Adrenal gland (tissue), 9 donors: ENCODE measurements at regions not wholly inside any gene's neighbourhood (a gene's known extent, or its start where the extent isn't known, plus 50 kb on each side); places are given as distances from the start of the nearest gene placed in this dataset.
A peak's percentile ranks its signal among the peaks of the same experiment; 100 is the strongest.

Experiments
- DNase-seq, 7 donors: peaks; one replicate each; pipeline ENCODE4 v3.0.0-alpha.2; 2019 to 2020
- H3K27ac ChIP-seq, 5 donors: fragments of 200-600 bp; sonication (generic) in 4 of 5; 1 replicate in 3 of 5; 2 replicates in 2 of 5; pipeline versions ENCODE4 v1.5.1 to v1.8.0; 2016 to 2020; ENCODE audit warnings: mild to moderate bottlenecking in 1 of 5
- H3K27me3 ChIP-seq: fragments of 200-600 bp; 2 replicates; pipeline ENCODE4 v1.8.0; 2021
- H3K36me3 ChIP-seq, 2 donors: fragments of 200-600 bp; replicated peaks in 1 of 2; 1 replicate in 1 of 2; 2 replicates in 1 of 2; pipeline versions ENCODE4 v1.5.1 to v1.8.0; 2018 to 2022
- H3K4me1 ChIP-seq, 2 donors: fragments of 200-600 bp; replicated peaks in 1 of 2; 1 replicate in 1 of 2; 2 replicates in 1 of 2; pipeline versions ENCODE4 v1.5.1 to v1.8.0; 2018 to 2021
- H3K4me3 ChIP-seq, 4 donors: fragments of 200-600 bp; sonication (generic) in 3 of 4; one replicate each; pipeline ENCODE4 v1.5.1; 2016 to 2018
- H3K9me3 ChIP-seq, 3 donors: fragments of 200-600 bp; sonication (generic) in 1 of 3; replicated peaks in 1 of 3; 1 replicate in 2 of 3; 2 replicates in 1 of 3; pipeline versions ENCODE4 v1.5.1 to v1.8.0; 2016 to 2021
- POLR2A ChIP-seq, 2 donors: fragments of 450-650 bp; IDR thresholded peaks; one replicate each; pipeline ENCODE4 v1.6.1; 2017; ENCODE audit warnings: antibody characterized with exemption in 2 of 2, mild to moderate bottlenecking in 2 of 2, moderate library complexity in 1 of 2
- WGBS, 4 donors: extraction: QIAGEN DNeasy Blood & Tissue Kit in 2 of 4; methylation state at CpG; one replicate each; pipeline versions ENCODE4 v1.1.5 to v1.1.7; 2013 to 2017; 5-methylcytosine and 5-hydroxymethylcytosine counted together
- intact Hi-C, 2 donors: fragments of 100-400 bp; cut with DNase I; formaldehyde crosslinking; loops; one replicate each; pipeline versions ENCODE4 v1.14.1 to v1.15.0; 2022 to 2023
- TF ChIP-seq, protein P1 (sequence below), 6 experiments: fragments of 450-650 bp in 4 of 6; fragments of 200-600 bp in 2 of 6; sonication (generic) in 1 of 6; IDR thresholded peaks; 1 replicate in 5 of 6; 2 replicates in 1 of 6; pipeline versions ENCODE4 v1.5.1 to v1.8.0; 2016 to 2021; ENCODE audit warnings: antibody characterized with exemption in 6 of 6, mild to moderate bottlenecking in 2 of 6, moderate library complexity in 1 of 6
- donor health status: healthy with polysubstance abuse.
- donor health status: Bipolar disorder and iron deficiency.
- donor health status: DM: yes; HTN: yes; CAD: no.
- donor health status: DM: no; HTN: no; CAD: no.
- donor health status: DM: no; HTN: no; CAD: no.

DNA sequence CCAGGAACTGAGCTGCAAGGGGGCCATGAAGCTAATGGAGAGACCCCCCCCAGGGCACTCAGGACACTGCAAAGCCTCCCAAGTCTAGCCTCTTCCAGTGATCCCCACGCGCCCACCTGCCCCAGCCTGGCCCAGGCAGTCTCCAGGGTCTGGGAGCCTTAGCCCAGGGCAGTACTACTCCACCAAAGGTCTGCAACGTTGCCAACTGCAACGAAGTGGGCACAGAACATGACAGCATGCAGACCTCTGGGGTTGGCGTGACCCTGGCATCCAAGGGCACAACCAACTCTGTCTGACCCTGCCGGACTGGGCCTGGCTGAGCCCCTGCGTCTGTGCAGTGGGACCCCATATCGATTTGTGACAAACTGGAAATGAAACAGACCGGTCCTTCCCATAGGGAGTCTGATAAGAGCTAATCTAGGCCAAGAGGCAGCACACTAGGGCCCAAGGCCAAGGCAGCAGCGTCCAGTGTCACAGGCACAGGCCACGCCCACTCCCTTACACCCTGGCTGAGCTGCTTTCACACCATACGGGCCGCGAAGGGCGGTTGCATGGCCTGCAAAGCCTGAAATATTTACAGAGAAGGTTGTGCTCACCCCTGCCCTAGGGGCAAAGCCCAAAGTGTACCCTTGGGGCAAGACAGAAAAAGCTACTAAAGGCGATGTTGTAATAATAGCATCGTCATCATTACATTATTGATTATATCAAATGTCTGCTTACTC lies 76.7 kb downstream of the NCOR2 start:
- no peaks in the 10 kb centered on the region for H3K27me3 ChIP-seq
- H3K4me1 ChIP-seq: peaks cover 29 to 40% of the 10 kb centered on the region in 2 donors
- 35 to 38% (median 37%) methylated on average over 6 to 17 of the region's 17 CpGs for WGBS, 4 donors
- TF ChIP-seq, protein P1, sequence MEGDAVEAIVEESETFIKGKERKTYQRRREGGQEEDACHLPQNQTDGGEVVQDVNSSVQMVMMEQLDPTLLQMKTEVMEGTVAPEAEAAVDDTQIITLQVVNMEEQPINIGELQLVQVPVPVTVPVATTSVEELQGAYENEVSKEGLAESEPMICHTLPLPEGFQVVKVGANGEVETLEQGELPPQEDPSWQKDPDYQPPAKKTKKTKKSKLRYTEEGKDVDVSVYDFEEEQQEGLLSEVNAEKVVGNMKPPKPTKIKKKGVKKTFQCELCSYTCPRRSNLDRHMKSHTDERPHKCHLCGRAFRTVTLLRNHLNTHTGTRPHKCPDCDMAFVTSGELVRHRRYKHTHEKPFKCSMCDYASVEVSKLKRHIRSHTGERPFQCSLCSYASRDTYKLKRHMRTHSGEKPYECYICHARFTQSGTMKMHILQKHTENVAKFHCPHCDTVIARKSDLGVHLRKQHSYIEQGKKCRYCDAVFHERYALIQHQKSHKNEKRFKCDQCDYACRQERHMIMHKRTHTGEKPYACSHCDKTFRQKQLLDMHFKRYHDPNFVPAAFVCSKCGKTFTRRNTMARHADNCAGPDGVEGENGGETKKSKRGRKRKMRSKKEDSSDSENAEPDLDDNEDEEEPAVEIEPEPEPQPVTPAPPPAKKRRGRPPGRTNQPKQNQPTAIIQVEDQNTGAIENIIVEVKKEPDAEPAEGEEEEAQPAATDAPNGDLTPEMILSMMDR (IDR thresholded peaks at IDR 0.05): no peak
- no peak for TF ChIP-seq POLR2A (IDR thresholded peaks at IDR 0.05)
- DNase-seq: peak in 6 of 7 donors; percentile 79 to 95 (median 86)
- no peaks in the 10 kb centered on the region for H3K9me3 ChIP-seq
- no peak overlapping the region for H3K4me3 ChIP-seq
- intact Hi-C loops: no loop called here
- peak overlapping the region in 3 of 5 donors; percentile 47 to 79 (median 59) for H3K27ac ChIP-seq
- H3K36me3 ChIP-seq: peaks cover 0 to 36% of the 10 kb centered on the region in 2 donors

DNA sequence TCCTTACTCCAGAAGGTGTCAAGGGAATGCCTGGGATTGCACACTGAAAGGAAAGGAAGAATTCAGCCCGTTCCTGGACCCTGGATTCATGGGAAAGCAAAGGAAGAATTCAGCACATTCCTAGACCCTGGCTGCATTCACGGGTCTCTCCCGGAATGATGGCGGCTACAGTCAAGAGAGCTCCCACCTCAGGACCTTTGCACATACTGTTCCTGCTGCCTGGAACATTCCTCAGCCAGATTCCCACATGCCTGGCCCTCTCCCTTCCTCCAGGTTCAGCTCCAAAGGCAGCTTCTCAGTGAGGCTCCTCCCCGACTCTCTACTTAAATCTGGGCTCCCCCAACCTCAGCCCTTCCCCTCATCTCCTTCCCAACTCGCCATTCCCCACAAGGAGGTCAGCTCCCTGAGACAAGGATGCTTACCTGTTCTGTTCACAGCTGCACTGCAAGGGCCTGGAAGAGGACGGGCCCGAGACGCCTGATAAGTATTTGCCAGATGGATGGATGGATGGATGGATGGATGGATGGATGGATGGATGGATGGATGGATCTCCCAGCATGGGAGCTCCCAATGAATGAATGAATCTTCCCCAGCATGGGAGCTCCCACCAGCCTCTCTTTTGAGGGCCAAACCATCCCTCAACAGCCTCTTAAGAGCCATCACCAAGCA lies 77.4 kb downstream of the NCOR2 start:
- WGBS, 4 donors: 87 to 94% (median 90%) methylated on average over 7 to 9 of the region's 9 CpGs
- Histone ChIP-seq H3K27me3 (no peaks in the 10 kb centered on the region), H3K4me3 (no peak overlapping the region), H3K27ac (peak overlapping the region in 3 of 5 donors; percentile 47 to 79 (median 59)), H3K36me3 (peaks cover 0 to 40% of the 10 kb centered on the region in 2 donors), H3K4me1 (peaks cover 29 to 36% of the 10 kb centered on the region in 2 donors), H3K9me3 (no peaks in the 10 kb centered on the region)
- intact Hi-C loops: no loop called here
- TF ChIP-seq, protein P1 (IDR thresholded peaks at IDR 0.05): no peak
- no peak for TF ChIP-seq POLR2A (IDR thresholded peaks at IDR 0.05)
- DNase-seq: no peak

DNA sequence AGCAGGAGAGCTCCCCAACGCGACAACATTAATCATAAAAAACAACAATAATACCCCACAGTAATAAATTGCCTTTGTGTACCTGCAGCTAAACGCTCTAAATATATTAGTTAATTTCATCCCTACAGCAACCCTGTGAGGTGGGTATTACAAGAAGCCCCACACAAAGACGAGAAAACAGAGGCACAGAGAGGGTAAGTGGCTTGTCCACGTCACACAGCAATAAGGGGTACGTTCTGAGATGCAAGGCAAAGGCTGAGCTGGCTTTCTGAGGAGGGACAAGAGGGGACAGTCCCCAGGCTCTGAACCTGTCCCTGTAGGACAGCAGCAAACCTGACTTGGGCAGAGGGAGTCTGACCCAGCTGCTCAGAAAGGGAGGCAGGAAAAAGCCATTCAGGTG lies 78.2 kb downstream of the NCOR2 start:
- Histone ChIP-seq H3K4me1 (peaks cover 29 to 36% of the 10 kb centered on the region in 2 donors), H3K9me3 (no peaks in the 10 kb centered on the region), H3K27ac (peak overlapping the region in 2 of 5 donors; percentile 47 to 57), H3K36me3 (peaks cover 0 to 36% of the 10 kb centered on the region in 2 donors), H3K27me3 (no peaks in the 10 kb centered on the region), H3K4me3 (no peak overlapping the region)
- no peak for TF ChIP-seq POLR2A (IDR thresholded peaks at IDR 0.05)
- TF ChIP-seq, protein P1 (IDR thresholded peaks at IDR 0.05): no peak
- DNase-seq: no peak
- intact Hi-C loops: no loop called here
- 70 to 82% (median 74%) methylated on average over 6 of the region's 6 CpGs for WGBS, 4 donors

DNA sequence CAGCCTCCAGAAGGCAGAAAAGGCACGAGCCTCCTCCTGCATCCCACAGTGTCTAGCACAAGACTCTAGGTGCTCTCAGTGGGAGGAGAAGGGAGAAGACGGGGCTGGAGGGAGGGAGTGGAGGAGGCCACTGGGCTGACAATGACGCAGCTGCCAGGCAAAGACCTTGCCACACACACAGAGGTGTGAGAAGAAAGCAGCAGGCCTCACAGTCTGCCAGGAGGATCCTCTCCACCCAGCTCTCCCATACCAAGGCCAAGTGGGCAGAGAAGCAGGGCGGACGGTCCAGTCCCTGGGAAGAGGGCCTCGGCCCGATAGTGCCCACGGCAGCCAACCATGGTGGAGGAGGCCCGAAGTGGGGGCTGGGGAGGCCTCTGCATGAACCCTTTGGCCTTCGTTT lies 78.9 kb downstream of the NCOR2 start:
- peaks cover 29 to 36% of the 10 kb centered on the region in 2 donors for H3K4me1 ChIP-seq

More for the DNA sequence above, 78.9 kb downstream of the NCOR2 start:
- TF ChIP-seq POLR2A (IDR thresholded peaks at IDR 0.05): no peak
- TF ChIP-seq, protein P1 (IDR thresholded peaks at IDR 0.05): no peak
- Histone ChIP-seq H3K4me3 (no peak overlapping the region), H3K27ac (peak overlapping the region in 3 of 5 donors; percentile 4 to 57 (median 47)), H3K27me3 (no peaks in the 10 kb centered on the region), H3K9me3 (no peaks in the 10 kb centered on the region), H3K36me3 (peaks cover 0 to 34% of the 10 kb centered on the region in 2 donors)
- 32 to 58% (median 44%) methylated on average over 8 to 10 of the region's 10 CpGs for WGBS, 4 donors
- intact Hi-C loops: no loop called here
- DNase-seq: peak; percentile 41 to 88 (median 81)
